ENCODE measurements at regions not wholly inside any gene's neighbourhood (a gene's known extent, or its start where the extent isn't known, plus 50 kb on each side); places are given as distances from the start of the nearest gene placed in this dataset.

DNA sequence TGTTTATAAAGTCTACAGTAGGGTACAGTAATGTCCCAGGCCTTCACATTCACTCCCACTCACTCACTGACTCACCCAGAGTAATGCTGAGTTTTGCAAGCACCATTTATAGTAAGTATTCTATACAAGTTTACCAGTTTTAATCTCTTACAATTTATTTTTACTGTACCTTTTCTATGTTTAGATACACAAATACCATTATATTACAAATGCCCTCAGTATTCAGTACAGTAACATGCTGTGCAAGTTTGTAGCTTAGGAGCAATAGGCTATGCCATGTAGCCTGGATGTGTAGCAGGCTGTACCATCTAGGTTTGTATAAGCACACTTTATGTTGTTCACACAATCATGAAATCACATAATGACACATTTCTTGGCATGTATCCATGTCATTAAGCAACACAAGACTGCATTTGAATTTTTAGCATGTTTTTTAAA is 673.6 kb downstream of the CD109 start:
- Histone ChIP-seq H3K4me1 (ENCODE audit: insufficient read depth, insufficient read length) (no peaks in the 10 kb centered on the region), H3K9me3 (ENCODE audit: insufficient read depth, low read length) (no peaks in the 10 kb centered on the region), H3K4me3 (ENCODE audit: insufficient read length, low read depth) (no peak overlapping the region), H3K9ac (ENCODE audit: insufficient read length, low read depth) (no peak overlapping the region), H3K27me3 (ENCODE audit: insufficient read depth, insufficient read length) (no peaks in the 10 kb centered on the region), H3K36me3 (ENCODE audit: insufficient read depth, insufficient read length, low read length) (no peaks in the 10 kb centered on the region)
- TF ChIP-seq ZNF274 (IDR thresholded peaks at IDR 0.05; ENCODE audit: low read depth, low read length): no peak
- no peak for TF ChIP-seq YY1 (IDR thresholded peaks at IDR 0.05; ENCODE audit: insufficient read depth, insufficient read length)
- no peak for TF ChIP-seq SUZ12 (IDR thresholded peaks at IDR 0.05; ENCODE audit: extremely low read depth, insufficient read depth, insufficient read length)
- no peak for DNase-seq (ENCODE audit: low read depth, low spot score)

DNA sequence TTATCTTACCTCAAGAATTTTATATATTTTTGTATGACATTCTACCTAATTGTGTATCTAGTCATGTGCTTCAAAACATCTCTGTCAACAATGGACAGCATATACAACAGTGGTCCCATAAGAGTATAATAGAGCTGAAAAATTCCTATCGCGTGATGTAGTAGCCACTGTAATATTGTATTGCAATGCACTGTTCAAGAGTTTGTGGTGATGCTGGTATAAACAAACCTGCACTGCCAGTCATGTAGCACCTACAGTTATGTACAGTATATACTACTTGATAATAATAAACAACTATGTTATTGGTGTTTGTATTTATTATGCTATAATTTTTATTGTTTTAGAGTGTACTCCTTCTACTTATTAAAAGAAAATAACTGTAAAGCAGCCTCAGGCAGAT is 672.7 kb downstream of the CD109 start:
- no peaks in the 10 kb centered on the region for H3K4me1 ChIP-seq (ENCODE audit: insufficient read depth, insufficient read length)
- H3K9ac ChIP-seq (ENCODE audit: insufficient read length, low read depth): no peak overlapping the region
- H3K9me3 ChIP-seq (ENCODE audit: insufficient read depth, low read length): no peaks in the 10 kb centered on the region
- H3K4me3 ChIP-seq (ENCODE audit: insufficient read length, low read depth): no peak overlapping the region
- DNase-seq (ENCODE audit: low read depth, low spot score): no peak
- H3K36me3 ChIP-seq (ENCODE audit: insufficient read depth, insufficient read length, low read length): no peaks in the 10 kb centered on the region
- no peak for TF ChIP-seq ZNF274 (IDR thresholded peaks at IDR 0.05; ENCODE audit: low read depth, low read length)
- no peak for TF ChIP-seq YY1 (IDR thresholded peaks at IDR 0.05; ENCODE audit: insufficient read depth, insufficient read length)
- no peak for TF ChIP-seq SUZ12 (IDR thresholded peaks at IDR 0.05; ENCODE audit: extremely low read depth, insufficient read depth, insufficient read length)
- H3K27me3 ChIP-seq (ENCODE audit: insufficient read depth, insufficient read length): no peaks in the 10 kb centered on the region

DNA sequence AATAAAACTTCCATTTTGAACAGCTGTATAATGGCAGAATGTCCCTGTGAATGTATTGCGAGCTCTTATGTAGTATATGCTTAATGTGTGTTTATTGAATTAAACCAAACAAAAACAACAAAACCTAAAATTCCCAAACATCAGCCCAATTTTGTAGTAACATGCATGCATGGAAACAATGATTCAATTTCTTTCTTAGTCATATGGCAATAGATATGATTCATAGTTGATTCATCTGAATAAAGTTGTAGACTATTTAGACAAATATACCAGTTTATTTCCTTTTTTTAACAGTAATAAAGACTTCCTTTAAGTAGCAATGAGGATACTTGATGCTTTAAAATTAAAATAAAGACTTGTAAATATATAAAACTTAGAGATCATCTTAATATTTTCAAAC is 670.6 kb downstream of the CD109 start:
- Histone ChIP-seq H3K4me1 (ENCODE audit: insufficient read depth, insufficient read length) (no peaks in the 10 kb centered on the region), H3K27me3 (ENCODE audit: insufficient read depth, insufficient read length) (no peaks in the 10 kb centered on the region), H3K9me3 (ENCODE audit: insufficient read depth, low read length) (no peaks in the 10 kb centered on the region), H3K9ac (ENCODE audit: insufficient read length, low read depth) (no peak overlapping the region), H3K4me3 (ENCODE audit: insufficient read length, low read depth) (no peak overlapping the region), H3K36me3 (ENCODE audit: insufficient read depth, insufficient read length, low read length) (no peaks in the 10 kb centered on the region)
- no peak for TF ChIP-seq YY1 (IDR thresholded peaks at IDR 0.05; ENCODE audit: insufficient read depth, insufficient read length)
- no peak for TF ChIP-seq ZNF274 (IDR thresholded peaks at IDR 0.05; ENCODE audit: low read depth, low read length)
- TF ChIP-seq SUZ12 (IDR thresholded peaks at IDR 0.05; ENCODE audit: extremely low read depth, insufficient read depth, insufficient read length): no peak
- DNase-seq (ENCODE audit: low read depth, low spot score): no peak

DNA sequence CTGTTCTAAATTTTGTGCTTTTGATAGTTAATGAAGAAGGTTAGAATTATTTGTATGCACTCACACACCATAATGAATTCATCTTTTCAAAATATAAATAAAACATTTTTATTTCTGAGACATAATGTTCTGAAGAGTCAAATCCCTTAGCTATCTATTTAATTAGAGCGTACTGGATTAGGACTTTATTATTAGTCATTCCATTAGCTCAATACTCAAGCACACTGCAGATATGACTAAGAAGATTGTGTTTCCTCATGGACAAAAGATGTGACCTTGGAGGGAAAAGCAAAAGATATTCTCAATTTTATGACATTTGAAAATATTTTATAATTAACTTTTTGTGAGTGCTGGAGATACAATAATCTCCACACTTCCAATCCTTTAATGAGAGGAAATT is 666.4 kb downstream of the CD109 start:
- no peak overlapping the region for H3K9ac ChIP-seq (ENCODE audit: insufficient read length, low read depth)
- TF ChIP-seq ZNF274 (IDR thresholded peaks at IDR 0.05; ENCODE audit: low read depth, low read length) (no peak), SUZ12 (IDR thresholded peaks at IDR 0.05; ENCODE audit: extremely low read depth, insufficient read depth, insufficient read length) (no peak), YY1 (IDR thresholded peaks at IDR 0.05; ENCODE audit: insufficient read depth, insufficient read length) (no peak)

DNA sequence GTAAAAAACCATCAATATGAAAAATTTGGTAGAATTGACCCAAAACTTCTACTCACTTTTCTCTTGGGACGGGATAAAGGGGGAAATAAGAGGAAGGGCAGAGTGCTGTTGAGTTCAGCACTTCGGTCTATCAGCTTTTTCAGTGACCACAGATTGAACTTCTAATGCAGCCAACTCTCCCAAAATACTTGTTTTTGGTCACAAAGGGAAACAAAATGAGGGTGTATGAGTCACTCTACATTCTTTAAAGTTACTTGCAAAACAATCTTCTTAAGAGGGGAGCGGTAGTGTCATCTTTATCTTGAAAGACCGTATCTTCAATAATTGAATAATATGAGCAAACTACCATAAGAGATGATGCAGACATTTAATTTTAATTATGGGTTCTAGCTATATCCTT is 661.3 kb downstream of the CD109 start:
- no peak for DNase-seq (ENCODE audit: low read depth, low spot score)
- Histone ChIP-seq H3K4me3 (ENCODE audit: insufficient read length, low read depth) (no peak overlapping the region), H3K36me3 (ENCODE audit: insufficient read depth, insufficient read length, low read length) (no peaks in the 10 kb centered on the region), H3K9ac (ENCODE audit: insufficient read length, low read depth) (no peak overlapping the region), H3K27me3 (ENCODE audit: insufficient read depth, insufficient read length) (no peaks in the 10 kb centered on the region), H3K4me1 (ENCODE audit: insufficient read depth, insufficient read length) (no peaks in the 10 kb centered on the region), H3K9me3 (ENCODE audit: insufficient read depth, low read length) (no peaks in the 10 kb centered on the region)
- TF ChIP-seq YY1 (IDR thresholded peaks at IDR 0.05; ENCODE audit: insufficient read depth, insufficient read length) (no peak), SUZ12 (IDR thresholded peaks at IDR 0.05; ENCODE audit: extremely low read depth, insufficient read depth, insufficient read length) (no peak), ZNF274 (IDR thresholded peaks at IDR 0.05; ENCODE audit: low read depth, low read length) (no peak)

More for the DNA sequence above, 666.4 kb downstream of the CD109 start:
- no peak overlapping the region for H3K4me3 ChIP-seq (ENCODE audit: insufficient read length, low read depth)
- no peaks in the 10 kb centered on the region for H3K27me3 ChIP-seq (ENCODE audit: insufficient read depth, insufficient read length)
- no peaks in the 10 kb centered on the region for H3K36me3 ChIP-seq (ENCODE audit: insufficient read depth, insufficient read length, low read length)
- DNase-seq (ENCODE audit: low read depth, low spot score): no peak
- no peaks in the 10 kb centered on the region for H3K9me3 ChIP-seq (ENCODE audit: insufficient read depth, low read length)
- no peaks in the 10 kb centered on the region for H3K4me1 ChIP-seq (ENCODE audit: insufficient read depth, insufficient read length)

DNA sequence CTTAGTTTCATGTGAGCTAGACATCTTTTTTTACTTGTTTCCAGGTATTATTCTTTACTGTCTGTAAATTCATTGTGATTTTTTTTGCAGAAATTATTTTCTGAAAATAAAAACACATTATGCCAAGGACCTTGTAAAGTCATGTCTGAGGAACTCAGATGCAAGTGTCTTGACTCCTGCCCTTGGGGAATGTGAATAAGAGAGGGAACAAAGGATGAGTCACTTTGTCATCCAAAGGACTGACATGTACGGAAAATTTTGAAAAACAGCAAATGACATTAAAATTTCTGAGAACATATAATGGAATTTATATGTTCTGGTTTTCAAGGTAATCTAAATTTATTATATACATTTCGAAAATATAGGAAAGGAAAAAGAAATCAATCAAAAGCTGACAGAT is 660.4 kb downstream of the CD109 start:
- Histone ChIP-seq H3K36me3 (ENCODE audit: insufficient read depth, insufficient read length, low read length) (no peaks in the 10 kb centered on the region), H3K4me1 (ENCODE audit: insufficient read depth, insufficient read length) (no peaks in the 10 kb centered on the region), H3K9ac (ENCODE audit: insufficient read length, low read depth) (no peak overlapping the region), H3K27me3 (ENCODE audit: insufficient read depth, insufficient read length) (no peaks in the 10 kb centered on the region), H3K4me3 (ENCODE audit: insufficient read length, low read depth) (no peak overlapping the region), H3K9me3 (ENCODE audit: insufficient read depth, low read length) (no peaks in the 10 kb centered on the region)
- no peak for DNase-seq (ENCODE audit: low read depth, low spot score)
- TF ChIP-seq ZNF274 (IDR thresholded peaks at IDR 0.05; ENCODE audit: low read depth, low read length) (no peak), SUZ12 (IDR thresholded peaks at IDR 0.05; ENCODE audit: extremely low read depth, insufficient read depth, insufficient read length) (no peak), YY1 (IDR thresholded peaks at IDR 0.05; ENCODE audit: insufficient read depth, insufficient read length) (no peak)

DNA sequence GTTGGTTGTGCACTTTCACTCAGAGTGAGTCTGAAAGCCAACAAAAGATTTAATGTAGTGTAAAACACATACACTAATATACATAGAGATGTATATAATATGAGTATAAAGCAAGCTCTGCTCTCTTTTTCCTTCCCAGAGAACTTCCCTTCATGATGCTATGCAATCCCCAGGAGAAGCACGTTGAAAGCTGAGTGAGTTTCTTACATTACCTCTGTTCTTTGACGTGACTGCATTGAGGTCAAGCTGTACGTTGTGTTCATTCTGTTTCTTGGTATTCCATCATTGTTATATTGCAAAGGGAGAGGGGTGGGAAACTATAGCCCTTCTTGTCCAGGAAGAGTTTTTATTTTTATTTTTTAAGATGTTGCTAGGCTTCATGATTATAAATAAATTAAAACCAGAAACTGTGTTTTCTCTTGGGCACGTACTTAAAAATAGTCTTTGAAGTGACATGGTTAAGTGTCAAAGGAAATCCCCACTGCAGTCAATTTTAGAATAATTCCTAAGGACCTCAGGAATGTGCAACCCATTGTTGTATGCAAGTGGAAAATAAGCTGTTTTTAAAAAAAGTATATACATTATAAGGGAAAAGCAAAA is 651.0 kb downstream of the CD109 start:
- H3K36me3 ChIP-seq (ENCODE audit: insufficient read depth, insufficient read length, low read length): no peaks in the 10 kb centered on the region
- no peak overlapping the region for H3K9ac ChIP-seq (ENCODE audit: insufficient read length, low read depth)
- DNase-seq (ENCODE audit: low read depth, low spot score): no peak
- H3K27me3 ChIP-seq (ENCODE audit: insufficient read depth, insufficient read length): no peaks in the 10 kb centered on the region
- no peak for TF ChIP-seq SUZ12 (IDR thresholded peaks at IDR 0.05; ENCODE audit: extremely low read depth, insufficient read depth, insufficient read length)
- TF ChIP-seq ZNF274 (IDR thresholded peaks at IDR 0.05; ENCODE audit: low read depth, low read length): no peak
- TF ChIP-seq YY1 (IDR thresholded peaks at IDR 0.05; ENCODE audit: insufficient read depth, insufficient read length): no peak
- no peaks in the 10 kb centered on the region for H3K9me3 ChIP-seq (ENCODE audit: insufficient read depth, low read length)
- no peaks in the 10 kb centered on the region for H3K4me1 ChIP-seq (ENCODE audit: insufficient read depth, insufficient read length)
- no peak overlapping the region for H3K4me3 ChIP-seq (ENCODE audit: insufficient read length, low read depth)

All from NT2/D1 (cell line).